H1 (cell line): ENCODE measurements at regions not wholly inside any gene's neighbourhood (a gene's known extent, or its start where the extent isn't known, plus 50 kb on each side); places are given as distances from the start of the nearest gene placed in this dataset.

Source experiments
- ATF2 ChIP-seq: IDR thresholded peaks from 2 replicates; pipeline ENCODE4 v1.6.1; 2012; ENCODE audit warnings: low read length, inconsistent platforms
- CREB1 ChIP-seq: IDR thresholded peaks from 2 replicates; pipeline ENCODE4 v1.6.1; 2012; ENCODE audit warnings: inconsistent platforms
- CTCF ChIP-seq, 3 experiments: IDR thresholded peaks; 1 replicate in 2 of 3; 2 replicates in 1 of 3; pipeline versions ENCODE4 v1.5.1 to v1.6.1; 2011; ENCODE audit warnings: low read length in 3 of 3, mild to moderate bottlenecking in 3 of 3, inconsistent platforms in 2 of 3, low read depth in 1 of 3, moderate library complexity in 1 of 3; ENCODE audit not compliant: insufficient read depth in 1 of 3; ENCODE audit errors: control extremely low read depth in 1 of 3
- EGR1 ChIP-seq: IDR thresholded peaks from 2 replicates; pipeline ENCODE4 v1.6.1; 2011; ENCODE audit warnings: low read depth, low read length, borderline replicate concordance
- FOSL1 ChIP-seq: IDR thresholded peaks from 2 replicates; pipeline ENCODE4 v1.6.1; 2011; ENCODE audit warnings: mild to moderate bottlenecking, low read depth, low read length, moderate library complexity; ENCODE audit not compliant: insufficient read depth
- KDM1A ChIP-seq: fragments of 200-600, 300-600 bp; sonication (generic); IDR thresholded peaks from 2 replicates; pipeline ENCODE4 v1.7.1; 2016; ENCODE audit warnings: mild to moderate bottlenecking, low read length, borderline replicate concordance
- MAX ChIP-seq: IDR thresholded peaks from 2 replicates; pipeline ENCODE4 v1.6.1; 2012; ENCODE audit warnings: inconsistent platforms
- NANOG ChIP-seq: IDR thresholded peaks from 2 replicates; pipeline ENCODE4 v1.6.1; 2011; ENCODE audit warnings: low read length, low read depth, mild to moderate bottlenecking, inconsistent platforms; ENCODE audit not compliant: insufficient read depth, poor library complexity, severe bottlenecking
- POLR2AphosphoS5 ChIP-seq: IDR thresholded peaks from 2 replicates; pipeline ENCODE4 v1.6.1; 2011; ENCODE audit warnings: low read depth, low read length
- RAD21 ChIP-seq, 2 experiments: IDR thresholded peaks in 1 of 2; conservative IDR thresholded peaks in 1 of 2; 2 replicates each; pipeline ENCODE4 v1.6.1; 2011; ENCODE audit warnings: low read depth in 2 of 2, low read length in 2 of 2, improper control_type of control experiment in 1 of 2, inconsistent platforms in 1 of 2, mild to moderate bottlenecking in 1 of 2, moderate library complexity in 1 of 2
- SUZ12 ChIP-seq: fragments of 200-600 bp; sonication (generic); IDR thresholded peaks from 2 replicates; pipeline ENCODE4 v1.6.1; 2012; ENCODE audit warnings: mild to moderate bottlenecking, inconsistent platforms, low read length, moderate library complexity, mixed read lengths

- TF ChIP-seq NANOG (no peak), CTCF (IDR thresholded peaks at IDR 0.05; ENCODE audit: control extremely low read depth in 1 of 3, insufficient read depth in 1 of 3, low read depth in 1 of 3, low read length in 3 of 3) (no peak), MAX (no peak), SUZ12 (no peak), ATF2 (no peak), RAD21 (IDR thresholded peaks at IDR 0.05 in 1 of 2, conservative IDR thresholded peaks at IDR 0.05 in 1 of 2; ENCODE audit: low read depth in 2 of 2, low read length in 2 of 2) (no peak), EGR1 (no peak), POLR2AphosphoS5 (no peak), FOSL1 (no peak), CREB1 (no peak), KDM1A (no peak)
Measured at GRCh38 chr1:190975827-190976226, 498.2 kb upstream of the BRINP3 start.
